HEK293 (cell line): ENCODE measurements at regions not wholly inside any gene's neighbourhood (a gene's known extent, or its start where the extent isn't known, plus 50 kb on each side); places are given as distances from the start of the nearest gene placed in this dataset.
"Not testable (repeated sequence)": the region's sequence is repeated elsewhere in the genome, so short reads cannot be mapped to it uniquely, and the experiment has no call there.

Experiments
- CTCF ChIA-PET: fragments of 350-600 bp; formaldehyde crosslinking; extraction: SDS; loops from one replicate; lab custom pipeline; 2021; ENCODE audit warnings: antibody characterized with exemption; lab: Yijun Ruan, JAX
- POLR2A ChIA-PET: fragments of 300-600 bp; formaldehyde crosslinking; extraction: SDS; loops from one replicate; lab custom pipeline; 2020; ENCODE audit warnings: antibody characterized with exemption, inconsistent platforms; lab: Yijun Ruan, JAX
- H3K27ac ChIP-seq: fragments of 200-500 bp; sonication (Bioruptor generic); 2 replicates; pipeline ENCODE4 v1.5.1; 2014; ENCODE audit warnings: low read depth, low read length, control low read depth, inconsistent platforms; ENCODE audit errors: extremely low read depth
- H3K36me3 ChIP-seq, 2 experiments: fragments of 200-500 bp in 1 of 2; sonication (Bioruptor generic) in 1 of 2; 1 replicate in 1 of 2; 2 replicates in 1 of 2; pipeline ENCODE4 v1.5.1; 2014 to 2017; ENCODE audit warnings: inconsistent platforms in 2 of 2, low read length in 2 of 2; ENCODE audit not compliant: control insufficient read depth in 2 of 2, insufficient read depth in 1 of 2
- H3K4me1 ChIP-seq: fragments of 200-500 bp; sonication (Bioruptor generic); 2 replicates; pipeline ENCODE4 v1.5.1; 2014; ENCODE audit warnings: mild to moderate bottlenecking, low read length, inconsistent platforms; ENCODE audit not compliant: control insufficient read depth, insufficient read depth
- H3K4me3 ChIP-seq: 2 replicates; pipeline ENCODE4 v1.5.1; 2011; ENCODE audit warnings: low read depth, mild to moderate bottlenecking, control low read depth, low read length, moderate library complexity
- H3K9me3 ChIP-seq: fragments of 200-500 bp; sonication (Bioruptor generic); 2 replicates; pipeline ENCODE4 v1.5.1; 2014; ENCODE audit warnings: low read depth, low read length, inconsistent platforms; ENCODE audit not compliant: control insufficient read depth, insufficient read depth
- HOXD13 ChIP-seq: sonication (generic); formaldehyde crosslinking; IDR thresholded peaks from 2 replicates; pipeline ENCODE4 v1.8.0; 2022; ENCODE audit warnings: missing genetic modification reagents, borderline replicate concordance
- IKZF3 ChIP-seq: fragments of 450-650 bp; IDR thresholded peaks from 2 replicates; pipeline ENCODE4 v1.5.0; 2018; ENCODE audit warnings: missing biosample characterization, mild to moderate bottlenecking, missing genetic modification characterization, moderate library complexity
- KLF1 ChIP-seq: fragments of 450-650 bp; formaldehyde crosslinking; IDR thresholded peaks from 2 replicates; pipeline ENCODE4 v1.5.1; 2016; ENCODE audit warnings: missing biosample characterization, missing genetic modification characterization
- KLF17 ChIP-seq: fragments of 450-650 bp; formaldehyde crosslinking; IDR thresholded peaks from 2 replicates; pipeline ENCODE4 v1.5.1; 2016; ENCODE audit warnings: missing biosample characterization, missing genetic modification characterization
- PATZ1 ChIP-seq: fragments of 450-650 bp; formaldehyde crosslinking; IDR thresholded peaks from 2 replicates; pipeline ENCODE4 v1.5.1; 2016; ENCODE audit warnings: missing biosample characterization, missing genetic modification characterization
- PRDM4 ChIP-seq: fragments of 450-650 bp; formaldehyde crosslinking; IDR thresholded peaks from 2 replicates; pipeline ENCODE4 v1.5.1; 2017; ENCODE audit warnings: missing biosample characterization, missing genetic modification characterization
- SCRT2 ChIP-seq: fragments of 450-650 bp; formaldehyde crosslinking; IDR thresholded peaks from 2 replicates; pipeline ENCODE4 v1.5.1; 2016; ENCODE audit warnings: missing biosample characterization, missing genetic modification characterization
- ZEB2 ChIP-seq: fragments of 450-650 bp; formaldehyde crosslinking; IDR thresholded peaks from 2 replicates; pipeline ENCODE4 v1.5.1; 2016; ENCODE audit warnings: missing biosample characterization, missing genetic modification characterization
- ZNF175 ChIP-seq: fragments of 450-650 bp; formaldehyde crosslinking; IDR thresholded peaks from 2 replicates; pipeline ENCODE4 v1.5.1; 2016; ENCODE audit warnings: missing biosample characterization, missing genetic modification characterization
- ZNF26 ChIP-seq: fragments of 450-650 bp; formaldehyde crosslinking; IDR thresholded peaks from 2 replicates; pipeline ENCODE4 v1.5.1; 2016; ENCODE audit warnings: missing biosample characterization, missing genetic modification characterization
- ZNF513 ChIP-seq: fragments of 450-650 bp; IDR thresholded peaks from 2 replicates; pipeline ENCODE4 v1.5.1; 2018; ENCODE audit warnings: missing biosample characterization, missing genetic modification characterization
- ZNF529 ChIP-seq: fragments of 450-650 bp; formaldehyde crosslinking; IDR thresholded peaks from 2 replicates; pipeline ENCODE4 v1.5.1; 2017; ENCODE audit warnings: missing genetic modification characterization, missing biosample characterization; ENCODE audit not compliant: insufficient replicate concordance
- ZNF560 ChIP-seq: fragments of 450-650 bp; formaldehyde crosslinking; IDR thresholded peaks from 2 replicates; pipeline ENCODE4 v1.5.1; 2017; ENCODE audit warnings: missing biosample characterization, missing genetic modification characterization, borderline replicate concordance
- ZNF707 ChIP-seq: fragments of 450-650 bp; formaldehyde crosslinking; IDR thresholded peaks from 2 replicates; pipeline ENCODE4 v1.5.1; 2016; ENCODE audit warnings: missing biosample characterization, missing genetic modification characterization
- ZNF791 ChIP-seq: fragments of 450-650 bp; formaldehyde crosslinking; IDR thresholded peaks from 2 replicates; pipeline ENCODE4 v1.5.1; 2016; ENCODE audit warnings: missing biosample characterization, missing genetic modification characterization

- H3K9me3 ChIP-seq, CTCF ChIA-PET, H3K36me3 ChIP-seq, H3K27ac ChIP-seq, POLR2A ChIA-PET, H3K4me1 ChIP-seq, H3K4me3 ChIP-seq: not testable (repeated sequence)
These were observed 515.0 kb upstream of the GALNTL6 start for GRCh38 chr4:171298048-171298718.

- no peaks in the 10 kb centered on the region for H3K9me3 ChIP-seq
- POLR2A ChIA-PET = no interaction called here
- no peak overlapping the region for H3K4me3 ChIP-seq
- TF ChIP-seq KLF1 (tag by site-specific recombination) (no peak), SCRT2 (no peak), PATZ1 (tag by site-specific recombination) (no peak)
- H3K36me3 ChIP-seq = no peaks in the 10 kb centered on the region
- CTCF ChIA-PET = no interaction called here
- H3K4me1 ChIP-seq = no peaks in the 10 kb centered on the region
- H3K27ac ChIP-seq = no peak overlapping the region
These were observed 524.3 kb upstream of the GALNTL6 start for GRCh38 chr4:171288816-171289432.

GRCh38 chr4:171281359-171281758 is 531.8 kb upstream of the GALNTL6 start:
- Histone ChIP-seq H3K4me1 (no peaks in the 10 kb centered on the region), H3K27ac (no peak overlapping the region), H3K36me3 (no peaks in the 10 kb centered on the region), H3K4me3 (no peak overlapping the region), H3K9me3 (no peaks in the 10 kb centered on the region)
- CTCF ChIA-PET = no interaction called here
- no peak for TF ChIP-seq ZNF707
- TF ChIP-seq ZNF175 (tag by site-specific recombination) = no peak
- no peak for TF ChIP-seq ZNF791
- POLR2A ChIA-PET = no interaction called here

- ChIA-PET POLR2A (no interaction called here), CTCF (no interaction called here)
- H3K27ac ChIP-seq = no peak overlapping the region
- TF ChIP-seq ZNF560 (tag by site-specific recombination) (no peak), IKZF3 (tag by site-specific recombination) (no peak), ZEB2 (no peak), ZNF529 (no peak), ZNF513 (tag by site-specific recombination) (no peak), SCRT2 (no peak)
- H3K4me3 ChIP-seq = no peak overlapping the region
- no peaks in the 10 kb centered on the region for H3K9me3 ChIP-seq
- H3K4me1 ChIP-seq = no peaks in the 10 kb centered on the region
- H3K36me3 ChIP-seq = no peaks in the 10 kb centered on the region
These were observed 534.1 kb upstream of the GALNTL6 start for GRCh38 chr4:171279131-171279530.

- Histone ChIP-seq H3K36me3 (no peaks in the 10 kb centered on the region), H3K9me3 (no peaks in the 10 kb centered on the region), H3K4me1 (no peaks in the 10 kb centered on the region), H3K27ac (no peak overlapping the region), H3K4me3 (no peak overlapping the region)
- CTCF ChIA-PET = no interaction called here
- POLR2A ChIA-PET = no interaction called here
- TF ChIP-seq HOXD13 (no peak), PRDM4 (tag by site-specific recombination) (no peak), KLF17 (tag by site-specific recombination) (no peak), ZNF26 (tag by site-specific recombination) (no peak), ZNF707 (no peak)
These were observed 546.5 kb upstream of the GALNTL6 start for GRCh38 chr4:171266671-171267070.
